WERI-Rb-1 (cell line): ENCODE measurements at regions not wholly inside any gene's neighbourhood (a gene's known extent, or its start where the extent isn't known, plus 50 kb on each side); places are given as distances from the start of the nearest gene placed in this dataset.

ENCODE experiments used
- DNase-seq: peaks from one replicate; pipeline ENCODE4 v3.0.0-alpha.2; 2020
- H3K27ac ChIP-seq: fragments of 250-450 bp; sonication (Bioruptor Pico); 2 replicates; pipeline ENCODE4 v1.5.1; 2020; ENCODE audit warnings: mild to moderate bottlenecking, moderate library complexity
- H3K27me3 ChIP-seq: fragments of 250-450 bp; sonication (Bioruptor Pico); 2 replicates; pipeline ENCODE4 v1.5.1; 2021; ENCODE audit warnings: mild to moderate bottlenecking, low read depth, moderate library complexity; ENCODE audit not compliant: insufficient read depth, severe bottlenecking
- H3K36me3 ChIP-seq: fragments of 250-450 bp; sonication (Bioruptor Pico); 2 replicates; pipeline ENCODE4 v1.5.1; 2020; ENCODE audit warnings: mild to moderate bottlenecking, moderate library complexity
- H3K4me3 ChIP-seq: 2 replicates; pipeline ENCODE4 v1.5.1; 2011; ENCODE audit warnings: low read depth, mild to moderate bottlenecking, control low read depth, low read length
- H3K9me3 ChIP-seq: fragments of 250-450 bp; sonication (Bioruptor Pico); 2 replicates; pipeline ENCODE4 v1.5.1; 2021; ENCODE audit warnings: mild to moderate bottlenecking, moderate library complexity; ENCODE audit not compliant: severe bottlenecking
- TF ChIP-seq, protein P1 (sequence below): IDR thresholded peaks from 2 replicates; pipeline ENCODE4 v1.5.1; 2011; ENCODE audit warnings: low read depth, mild to moderate bottlenecking, control low read depth, inconsistent platforms, low read length

DNA sequence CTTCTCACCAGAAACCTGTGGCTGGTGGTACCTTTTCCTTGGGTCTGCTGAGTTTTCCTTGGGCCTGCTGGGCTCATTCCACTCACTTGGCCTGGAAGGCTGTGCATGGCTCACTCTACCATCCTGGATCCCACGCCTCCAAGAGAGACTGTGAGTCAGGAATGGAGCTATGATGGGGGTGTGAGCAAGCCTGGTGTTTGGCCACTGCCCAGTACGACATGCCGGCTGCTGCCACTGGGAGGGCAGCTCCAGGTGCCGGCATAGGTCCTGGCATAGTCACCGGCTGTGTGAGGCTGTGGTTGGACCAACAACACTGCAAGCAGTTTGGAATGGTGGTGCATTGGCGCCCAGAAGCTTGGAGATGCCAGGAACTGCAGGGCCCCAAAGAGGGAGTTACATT, 721.7 kb downstream of the PCDH18 start:
- Histone ChIP-seq H3K27ac (no peak overlapping the region), H3K9me3 (peaks cover 12% of the 10 kb centered on the region), H3K36me3 (no peaks in the 10 kb centered on the region), H3K4me3 (no peak overlapping the region), H3K27me3 (no peaks in the 10 kb centered on the region)
- TF ChIP-seq, protein P1, sequence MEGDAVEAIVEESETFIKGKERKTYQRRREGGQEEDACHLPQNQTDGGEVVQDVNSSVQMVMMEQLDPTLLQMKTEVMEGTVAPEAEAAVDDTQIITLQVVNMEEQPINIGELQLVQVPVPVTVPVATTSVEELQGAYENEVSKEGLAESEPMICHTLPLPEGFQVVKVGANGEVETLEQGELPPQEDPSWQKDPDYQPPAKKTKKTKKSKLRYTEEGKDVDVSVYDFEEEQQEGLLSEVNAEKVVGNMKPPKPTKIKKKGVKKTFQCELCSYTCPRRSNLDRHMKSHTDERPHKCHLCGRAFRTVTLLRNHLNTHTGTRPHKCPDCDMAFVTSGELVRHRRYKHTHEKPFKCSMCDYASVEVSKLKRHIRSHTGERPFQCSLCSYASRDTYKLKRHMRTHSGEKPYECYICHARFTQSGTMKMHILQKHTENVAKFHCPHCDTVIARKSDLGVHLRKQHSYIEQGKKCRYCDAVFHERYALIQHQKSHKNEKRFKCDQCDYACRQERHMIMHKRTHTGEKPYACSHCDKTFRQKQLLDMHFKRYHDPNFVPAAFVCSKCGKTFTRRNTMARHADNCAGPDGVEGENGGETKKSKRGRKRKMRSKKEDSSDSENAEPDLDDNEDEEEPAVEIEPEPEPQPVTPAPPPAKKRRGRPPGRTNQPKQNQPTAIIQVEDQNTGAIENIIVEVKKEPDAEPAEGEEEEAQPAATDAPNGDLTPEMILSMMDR: no peak
- no peak for DNase-seq

DNA sequence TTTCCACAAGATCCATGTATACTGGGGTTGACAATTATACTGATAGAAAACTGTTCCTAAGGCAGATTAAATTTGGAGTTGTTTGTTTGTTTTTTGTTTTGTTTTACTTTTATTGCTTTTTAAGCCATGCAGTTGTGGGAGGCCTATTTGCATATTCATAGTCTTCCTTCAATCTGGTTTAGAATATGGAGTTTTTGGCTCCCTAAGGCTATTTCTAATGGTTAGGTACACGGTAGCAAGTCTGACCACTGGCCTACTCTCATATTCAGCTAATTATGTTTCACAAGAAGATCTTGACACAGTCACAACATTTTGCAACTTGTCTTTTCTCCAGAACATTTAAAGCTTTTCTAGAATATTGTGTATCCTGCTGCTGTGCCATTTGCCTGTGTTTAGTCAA, 725.5 kb downstream of the PCDH18 start:
- H3K9me3 ChIP-seq: peaks cover 4% of the 10 kb centered on the region
- H3K4me3 ChIP-seq: no peak overlapping the region
- H3K27ac ChIP-seq: no peak overlapping the region
- TF ChIP-seq, protein P1: no peak
- H3K27me3 ChIP-seq: no peaks in the 10 kb centered on the region
- DNase-seq: no peak
- no peaks in the 10 kb centered on the region for H3K36me3 ChIP-seq

DNA sequence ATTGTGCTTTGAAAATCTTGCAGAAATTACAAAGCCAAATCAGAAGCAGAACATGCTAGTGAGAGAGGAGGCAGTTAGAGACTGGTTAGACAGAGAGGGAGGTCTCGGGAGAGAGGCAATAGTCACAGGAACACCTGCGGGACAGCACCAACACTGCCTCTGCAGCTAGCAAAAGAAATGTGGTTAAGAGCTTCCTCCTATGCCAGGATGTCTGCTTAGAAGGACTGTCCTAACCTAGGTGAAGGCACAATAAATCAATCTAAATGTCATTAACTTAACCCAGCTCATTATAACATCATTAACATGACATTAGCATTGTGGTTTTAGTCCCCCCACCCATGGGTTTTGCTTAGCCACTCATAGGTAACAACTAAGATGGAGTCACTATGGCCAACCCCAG, 726.7 kb downstream of the PCDH18 start:
- DNase-seq: no peak
- no peak overlapping the region for H3K27ac ChIP-seq

DNA sequence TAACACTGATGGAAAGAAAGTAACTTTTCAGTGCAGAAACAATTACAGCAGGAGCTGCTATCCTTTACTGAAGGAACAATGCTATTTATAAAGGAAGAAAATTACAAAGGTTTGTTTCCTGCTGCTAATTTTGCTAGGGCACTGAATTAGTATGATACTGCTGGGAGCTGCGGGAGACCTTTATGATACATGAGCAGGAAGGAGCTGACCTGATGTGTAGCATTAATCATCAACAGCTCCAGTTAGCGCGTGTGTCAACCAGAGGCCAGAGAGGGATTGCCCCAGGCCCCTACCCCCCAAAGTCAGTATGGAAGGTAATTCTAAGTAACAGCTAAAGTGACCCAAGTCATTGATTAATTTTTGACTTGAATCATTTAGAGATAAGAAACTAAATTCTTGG, 728.9 kb downstream of the PCDH18 start:
- Histone ChIP-seq H3K27ac (no peak overlapping the region), H3K9me3 (peaks cover 4% of the 10 kb centered on the region), H3K36me3 (no peaks in the 10 kb centered on the region), H3K4me3 (no peak overlapping the region), H3K27me3 (no peaks in the 10 kb centered on the region)
- TF ChIP-seq, protein P1: no peak
- no peak for DNase-seq

More for the DNA sequence above, 726.7 kb downstream of the PCDH18 start:
- Histone ChIP-seq H3K27me3 (no peaks in the 10 kb centered on the region), H3K36me3 (no peaks in the 10 kb centered on the region), H3K4me3 (no peak overlapping the region), H3K9me3 (peaks cover 4% of the 10 kb centered on the region)
- TF ChIP-seq, protein P1: no peak

DNA sequence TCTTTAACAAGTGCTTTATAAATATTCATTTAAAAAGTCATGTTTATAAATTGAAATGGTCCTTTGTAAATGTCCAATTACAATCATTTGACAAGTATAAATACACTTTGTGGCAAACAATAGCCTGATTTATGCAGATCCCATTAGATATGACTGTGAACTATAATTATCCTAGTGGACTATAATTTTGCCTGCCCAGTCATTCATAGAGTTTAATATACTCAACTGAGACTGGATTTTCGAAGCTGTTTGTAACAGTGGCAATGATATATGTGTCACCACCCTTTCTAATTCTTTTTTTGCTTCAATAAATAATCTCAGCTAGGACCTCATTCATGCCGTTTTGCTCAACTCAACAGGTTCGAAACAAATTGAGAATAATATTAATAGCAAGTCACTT, 732.0 kb downstream of the PCDH18 start:
- no peaks in the 10 kb centered on the region for H3K27me3 ChIP-seq
- H3K9me3 ChIP-seq: no peaks in the 10 kb centered on the region
- no peak overlapping the region for H3K4me3 ChIP-seq
- no peaks in the 10 kb centered on the region for H3K36me3 ChIP-seq
- TF ChIP-seq, protein P1: no peak
- no peak overlapping the region for H3K27ac ChIP-seq
- no peak for DNase-seq

DNA sequence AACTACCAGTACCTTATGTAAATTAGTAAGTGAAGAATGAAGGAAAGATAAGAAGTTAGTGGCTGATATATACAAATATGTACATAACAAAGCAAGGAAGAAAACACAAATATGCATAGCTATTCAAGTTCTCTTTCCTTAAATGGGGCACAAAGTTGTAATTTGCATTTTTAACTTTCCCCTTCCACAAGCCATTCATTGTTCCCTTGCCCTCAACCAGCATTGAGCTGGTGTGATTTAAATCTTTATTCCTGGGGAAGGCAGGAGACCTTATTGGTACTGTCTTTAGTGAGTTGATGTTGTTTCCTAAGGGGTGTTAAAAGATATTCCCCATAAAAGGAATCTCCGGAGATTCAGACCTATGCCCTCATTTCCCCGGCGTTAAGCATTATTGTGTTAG, 735.3 kb downstream of the PCDH18 start:
- DNase-seq: no peak
- no peaks in the 10 kb centered on the region for H3K9me3 ChIP-seq
- H3K27me3 ChIP-seq: no peaks in the 10 kb centered on the region
- no peaks in the 10 kb centered on the region for H3K36me3 ChIP-seq
- no peak overlapping the region for H3K27ac ChIP-seq
- TF ChIP-seq, protein P1: no peak
- no peak overlapping the region for H3K4me3 ChIP-seq
